DMS153 (cell line): ENCODE measurements at regions not wholly inside any gene's neighbourhood (a gene's known extent, or its start where the extent isn't known, plus 50 kb on each side); places are given as distances from the start of the nearest gene placed in this dataset.

Source experiments
- DNase-seq: peaks from one replicate; lab custom pipeline; 2025; lab: John Stamatoyannopoulos, UW

DNA sequence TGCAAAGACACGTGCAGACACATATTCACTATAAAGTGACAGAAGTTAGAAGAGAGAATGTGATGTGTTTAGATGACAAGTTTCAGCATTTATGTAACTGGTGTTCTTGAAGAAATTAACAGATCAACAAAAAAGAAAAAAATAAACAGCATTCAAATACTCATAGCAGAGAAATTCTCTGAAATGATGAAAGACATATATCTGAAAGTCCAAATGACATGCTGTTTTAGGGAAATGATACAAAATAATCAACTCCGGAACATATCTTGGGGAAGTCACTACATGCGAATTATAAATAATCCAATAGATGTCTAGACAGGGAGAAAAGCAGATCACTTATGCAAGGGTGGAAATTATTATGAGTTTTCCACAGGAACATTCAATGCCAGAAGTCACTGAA is 146.0 kb downstream of the SPANXN4 start:
- DNase-seq: no peak

DNA sequence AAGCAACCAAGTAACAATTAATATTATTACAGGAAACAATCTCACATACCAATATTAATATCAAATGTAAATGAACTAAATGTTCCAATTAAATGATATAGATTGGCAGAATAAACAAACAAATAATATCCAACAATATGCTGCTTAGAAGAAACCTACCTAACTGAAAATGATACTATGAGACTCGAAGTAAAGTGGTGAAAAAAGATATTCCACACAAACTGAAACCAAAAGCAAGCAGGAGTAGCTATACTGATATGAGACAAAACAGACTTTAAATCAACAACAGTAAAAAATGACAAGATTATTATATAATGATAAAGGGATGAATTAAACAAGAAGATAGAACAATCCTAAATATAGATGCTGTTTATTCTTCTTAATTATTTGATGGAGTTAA is 140.1 kb downstream of the SPANXN4 start:
- DNase-seq: no peak

DNA sequence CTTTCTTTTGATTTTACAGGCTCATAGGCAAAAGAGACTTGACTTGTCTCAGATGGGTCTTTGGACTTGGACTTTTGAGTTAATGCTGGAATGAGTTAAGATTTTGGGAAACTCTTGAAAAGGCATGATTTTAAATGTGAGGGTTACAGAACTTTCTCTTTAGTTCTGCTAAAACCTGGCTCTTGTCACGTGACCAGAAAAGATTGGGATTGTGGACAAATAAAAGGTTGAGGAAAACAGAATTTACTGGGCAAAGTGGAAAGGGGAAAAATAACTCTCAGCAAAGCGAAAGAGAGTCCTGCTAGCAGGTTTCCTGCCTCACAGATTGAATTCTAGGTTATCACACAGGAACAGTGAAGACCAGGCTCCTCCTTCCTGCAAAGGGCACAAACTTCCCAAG is 114.0 kb downstream of the SPANXN4 start:
- no peak for DNase-seq

DNA sequence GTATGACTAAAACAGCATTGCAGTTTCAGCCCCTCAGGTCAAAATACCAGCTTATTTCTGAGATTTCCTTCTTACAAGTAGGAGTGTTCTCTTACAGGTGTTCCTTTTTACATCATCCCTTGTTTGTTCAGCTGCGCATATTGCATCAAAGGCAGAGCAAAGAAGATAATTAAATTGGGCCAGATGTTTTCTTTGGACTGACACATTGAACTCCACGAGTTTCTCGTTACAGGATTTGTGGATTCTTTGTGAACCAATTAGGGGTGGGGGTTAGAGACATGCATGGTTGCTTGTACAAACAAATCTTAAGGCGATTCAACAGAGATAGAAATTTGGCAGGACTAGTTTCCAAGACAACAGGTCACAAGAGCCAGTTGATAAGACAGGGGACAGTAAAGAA is 95.7 kb downstream of the SPANXN4 start:
- DNase-seq: peak; percentile 85

DNA sequence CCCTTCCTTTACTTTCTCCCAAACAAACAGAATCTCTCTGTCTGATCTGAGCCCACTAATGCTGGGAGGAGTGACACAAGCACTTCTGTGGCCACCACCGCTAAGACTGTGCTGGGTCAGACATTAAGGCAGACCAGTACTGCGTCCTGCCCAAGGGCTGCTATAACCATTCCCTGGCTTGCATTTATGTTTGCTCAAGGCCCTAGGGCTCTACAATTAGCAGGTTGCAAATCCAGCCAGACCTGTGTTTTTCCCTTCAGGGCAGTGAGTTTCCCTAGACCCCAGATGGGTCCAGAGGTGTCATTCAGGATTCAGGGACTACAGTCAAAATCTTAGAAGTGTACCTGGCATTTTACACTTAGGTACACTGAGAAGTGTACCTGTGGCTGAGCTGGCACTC is 89.7 kb downstream of the SPANXN4 start:
- DNase-seq: no peak

DNA sequence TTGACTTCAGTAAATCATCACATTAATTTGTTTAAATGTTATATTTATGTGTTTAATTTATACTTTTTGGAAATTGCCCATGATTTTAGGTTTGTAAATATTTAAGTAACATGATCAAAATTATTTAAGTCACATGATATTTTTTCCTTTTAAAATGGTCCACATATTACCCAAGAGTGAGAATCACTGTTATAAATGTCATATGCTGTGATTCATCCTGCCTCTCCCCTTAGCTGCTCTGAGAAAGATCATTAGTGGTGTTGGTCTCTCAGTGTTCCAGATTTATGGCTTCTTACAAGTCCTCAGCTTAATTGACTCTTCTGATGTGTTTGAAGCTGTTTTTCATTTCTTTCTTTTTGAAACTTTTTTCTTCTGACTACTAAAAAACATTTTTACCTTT is 70.1 kb downstream of the SPANXN4 start:
- no peak for DNase-seq

GRCh38 chrX:143095321-143095720 is 69.6 kb downstream of the SPANXN4 start:
- DNase-seq: no peak

GRCh38 chrX:143094417-143095023 is 68.8 kb downstream of the SPANXN4 start:
- no peak for DNase-seq
